ENCODE measurements at regions not wholly inside any gene's neighbourhood (a gene's known extent, or its start where the extent isn't known, plus 50 kb on each side); places are given as distances from the start of the nearest gene placed in this dataset.

DNA sequence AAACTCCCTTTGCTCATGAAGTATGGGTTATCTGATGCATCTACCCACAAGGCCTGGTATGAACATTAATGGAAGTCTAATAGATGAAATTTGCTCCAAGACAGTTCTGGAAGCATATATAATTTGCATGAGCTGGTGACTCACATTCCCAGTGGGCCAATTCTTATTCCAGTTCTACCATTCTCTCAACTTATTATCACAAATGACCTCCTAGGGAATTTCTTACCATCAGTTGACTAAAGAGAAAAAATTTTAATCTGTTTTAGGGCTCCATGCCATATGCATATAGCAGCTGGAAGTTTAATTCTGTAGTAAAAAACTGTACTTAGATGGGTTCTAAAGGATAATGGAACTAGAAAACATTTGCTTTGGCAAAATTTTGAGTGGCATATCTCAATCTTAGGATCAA is 165.2 kb upstream of the COL3A1 start:
- Histone ChIP-seq H3K27ac (ENCODE audit: low read depth in 1 of 2, low read length in 2 of 2) (no peak overlapping the region), H4K20me1 (ENCODE audit: insufficient read depth, low read length) (no peaks in the 10 kb centered on the region), H3K79me2 (ENCODE audit: insufficient read depth, low read length) (no peaks in the 10 kb centered on the region), H3K27me3 (ENCODE audit: control insufficient read depth in 2 of 2, insufficient read depth in 2 of 2, low read length in 2 of 2) (no peaks in the 10 kb centered on the region), H2AFZ (ENCODE audit: insufficient read depth, low read depth, low read length, poor library complexity, severe bottlenecking) (no peak overlapping the region), H3K36me3 (replicated peaks in 1 of 2; ENCODE audit: control insufficient read depth in 1 of 2, insufficient read depth in 2 of 2, low read length in 2 of 2) (no peaks in the 10 kb centered on the region), H3K4me3 (replicated peaks in 1 of 3; ENCODE audit: low read depth in 2 of 3, low read length in 3 of 3) (no peak overlapping the region), H3K9ac (ENCODE audit: insufficient read depth, low read length, poor library complexity, severe bottlenecking) (no peak overlapping the region), H3K4me2 (replicated peaks; ENCODE audit: extremely low read depth, low read length, poor library complexity, severe bottlenecking) (no peak overlapping the region), H3K4me1 (ENCODE audit: control insufficient read depth in 1 of 2, insufficient read depth in 2 of 2, low read length in 2 of 2) (no peaks in the 10 kb centered on the region), H3K9me3 (replicated peaks in 1 of 2; ENCODE audit: control insufficient read depth in 1 of 2, insufficient read depth in 1 of 2, low read length in 2 of 2) (no peaks in the 10 kb centered on the region)
- Mint-ChIP-seq H3K27ac (no peak overlapping the region), H3K9me3 (peaks cover 1 to 9% (median 5%) of the 10 kb centered on the region in 7 donors), H3K4me1 (no peaks in the 10 kb centered on the region), H3K27me3 (ENCODE audit: low read depth in 3 of 3) (no peaks in the 10 kb centered on the region), H3K36me3 (no peaks in the 10 kb centered on the region), H3K4me3 (no peak overlapping the region)
- no peak for TF ChIP-seq CTCF (IDR thresholded peaks at IDR 0.05)
- intact Hi-C loops (cut with micrococcal nuclease) = no loop called here
- no peak for DNase-seq

GRCh38 chr2:188810586-188810985 is 163.6 kb upstream of the COL3A1 start:
- no peaks in the 10 kb centered on the region for H3K4me1 Mint-ChIP-seq
- H3K36me3 ChIP-seq (replicated peaks in 1 of 2; ENCODE audit: control insufficient read depth in 1 of 2, insufficient read depth in 2 of 2, low read length in 2 of 2) = no peaks in the 10 kb centered on the region
- no peak overlapping the region for H3K4me3 ChIP-seq (replicated peaks in 1 of 3; ENCODE audit: low read depth in 2 of 3, low read length in 3 of 3)
- no peaks in the 10 kb centered on the region for H3K4me1 ChIP-seq (ENCODE audit: control insufficient read depth in 1 of 2, insufficient read depth in 2 of 2, low read length in 2 of 2)
- H4K20me1 ChIP-seq (ENCODE audit: insufficient read depth, low read length) = no peaks in the 10 kb centered on the region
- no peaks in the 10 kb centered on the region for H3K9me3 ChIP-seq (replicated peaks in 1 of 2; ENCODE audit: control insufficient read depth in 1 of 2, insufficient read depth in 1 of 2, low read length in 2 of 2)
- no peaks in the 10 kb centered on the region for H3K79me2 ChIP-seq (ENCODE audit: insufficient read depth, low read length)
- H3K27ac Mint-ChIP-seq = no peak overlapping the region
- no peaks in the 10 kb centered on the region for H3K27me3 Mint-ChIP-seq (ENCODE audit: low read depth in 3 of 3)
- intact Hi-C loops (cut with micrococcal nuclease) = no loop called here
- DNase-seq = no peak
- H3K4me2 ChIP-seq (replicated peaks; ENCODE audit: extremely low read depth, low read length, poor library complexity, severe bottlenecking) = no peak overlapping the region
- no peak overlapping the region for H3K9ac ChIP-seq (ENCODE audit: insufficient read depth, low read length, poor library complexity, severe bottlenecking)
- H3K9me3 Mint-ChIP-seq = peaks cover 0 to 9% (median 2%) of the 10 kb centered on the region in 7 donors
- H2AFZ ChIP-seq (ENCODE audit: insufficient read depth, low read depth, low read length, poor library complexity, severe bottlenecking) = no peak overlapping the region
- no CpG with 5 or more reads among the region's 2 CpGs for WGBS (ENCODE audit: insufficient coverage)
- H3K4me3 Mint-ChIP-seq = no peak overlapping the region
- no peak for TF ChIP-seq CTCF (IDR thresholded peaks at IDR 0.05)
- no peak overlapping the region for H3K27ac ChIP-seq (ENCODE audit: low read depth in 1 of 2, low read length in 2 of 2)
- H3K36me3 Mint-ChIP-seq = no peaks in the 10 kb centered on the region
- no peaks in the 10 kb centered on the region for H3K27me3 ChIP-seq (ENCODE audit: control insufficient read depth in 2 of 2, insufficient read depth in 2 of 2, low read length in 2 of 2)

All from CD14-positive monocyte (primary cell).